Esophagus muscularis mucosa (tissue), 4 donors: ENCODE measurements at regions not wholly inside any gene's neighbourhood (a gene's known extent, or its start where the extent isn't known, plus 50 kb on each side); places are given as distances from the start of the nearest gene placed in this dataset.

Experiments
- DNase-seq: peaks from one replicate; pipeline ENCODE4 v3.0.0-alpha.2; 2017; ENCODE audit errors: extremely low spot score
- H3K27ac ChIP-seq, 4 donors: fragments of 200-600 bp; sonication (generic); replicated peaks in 1 of 4; 1 replicate in 3 of 4; 2 replicates in 1 of 4; pipeline ENCODE4 v1.5.1; 2016 to 2019; ENCODE audit warnings: mild to moderate bottlenecking in 1 of 4
- H3K27me3 ChIP-seq, 4 donors: fragments of 200-600 bp; sonication (generic); one replicate each; pipeline versions ENCODE4 v1.5.1 to v1.6.0; 2016 to 2019
- H3K36me3 ChIP-seq, 4 donors: fragments of 200-600 bp; sonication (generic); one replicate each; pipeline ENCODE4 v1.5.1; 2016 to 2019
- H3K4me1 ChIP-seq, 4 donors: fragments of 200-600 bp; sonication (generic); one replicate each; pipeline ENCODE4 v1.5.1; 2016 to 2019
- H3K4me3 ChIP-seq, 4 donors: fragments of 200-600 bp; sonication (generic); 1 replicate in 2 of 4; 2 replicates in 2 of 4; pipeline ENCODE4 v1.5.1; 2016 to 2019; ENCODE audit warnings: mild to moderate bottlenecking in 4 of 4, moderate library complexity in 1 of 4
- H3K9me3 ChIP-seq, 4 donors: fragments of 200-600 bp; sonication (generic); 1 replicate in 3 of 4; 2 replicates in 1 of 4; pipeline ENCODE4 v1.5.1; 2016 to 2019
- CTCF ChIP-seq, 3 experiments: fragments of 200-600 bp in 2 of 3; fragments of 450-650 bp in 1 of 3; sonication (generic) in 2 of 3; IDR thresholded peaks; one replicate each; pipeline ENCODE4 v1.5.1; 2017 to 2019; ENCODE audit warnings: antibody characterized with exemption in 3 of 3, mild to moderate bottlenecking in 2 of 3, moderate library complexity in 1 of 3
- EP300 ChIP-seq: sonication (generic); formaldehyde crosslinking; IDR thresholded peaks from one replicate; pipeline ENCODE4 v1.6.1; 2017; ENCODE audit warnings: antibody characterized with exemption
- POLR2A ChIP-seq: fragments of 450-650 bp; IDR thresholded peaks from one replicate; pipeline ENCODE4 v1.6.1; 2017; ENCODE audit warnings: antibody characterized with exemption, moderate library complexity, mild to moderate bottlenecking, low read depth
- POLR2AphosphoS5 ChIP-seq, 2 donors: sonication (generic); formaldehyde crosslinking; IDR thresholded peaks; one replicate each; pipeline ENCODE4 v1.6.1; 2017; ENCODE audit warnings: antibody characterized with exemption in 2 of 2
- WGBS: methylation state at CpG from one replicate; pipeline ENCODE4 v1.1.5; 2018; 5-methylcytosine and 5-hydroxymethylcytosine counted together
- intact Hi-C: fragments of 100-400 bp; cut with DNase I; formaldehyde crosslinking; loops from one replicate; pipeline ENCODE4 v1.15.1; 2023

GRCh38 chr13:68390987-68391386 is 1160.9 kb upstream of the PCDH9 start:
- TF ChIP-seq CTCF (IDR thresholded peaks at IDR 0.05) (no peak), POLR2A (no peak), POLR2AphosphoS5 (IDR thresholded peaks at IDR 0.05) (no peak), EP300 (no peak)
- WGBS: 91% methylated on average over 5 of the region's 5 CpGs
- Histone ChIP-seq H3K27me3 (no peaks in the 10 kb centered on the region), H3K4me3 (no peak overlapping the region), H3K9me3 (no peaks in the 10 kb centered on the region), H3K27ac (no peak overlapping the region), H3K36me3 (no peaks in the 10 kb centered on the region), H3K4me1 (no peaks in the 10 kb centered on the region)
- intact Hi-C loops: no loop called here
- DNase-seq: no peak

- Histone ChIP-seq H3K27me3 (no peaks in the 10 kb centered on the region), H3K36me3 (no peaks in the 10 kb centered on the region), H3K27ac (no peak overlapping the region), H3K4me3 (no peak overlapping the region), H3K9me3 (no peaks in the 10 kb centered on the region), H3K4me1 (no peaks in the 10 kb centered on the region)
- WGBS: 99% methylated on average over 2 of the region's 3 CpGs
- TF ChIP-seq POLR2A: no peak
- TF ChIP-seq CTCF (IDR thresholded peaks at IDR 0.05): no peak
- no peak for TF ChIP-seq EP300
- no peak for TF ChIP-seq POLR2AphosphoS5 (IDR thresholded peaks at IDR 0.05)
- DNase-seq: no peak
- intact Hi-C loops: no loop called here
Measured at GRCh38 chr13:68386808-68387207, 1156.7 kb upstream of the PCDH9 start.

GRCh38 chr13:68380041-68380973 is 1150.2 kb upstream of the PCDH9 start:
- H3K36me3 ChIP-seq: no peaks in the 10 kb centered on the region
- intact Hi-C loops: no loop called here
- no peak overlapping the region for H3K4me3 ChIP-seq
- no peak for DNase-seq
- H3K9me3 ChIP-seq: no peaks in the 10 kb centered on the region
- no peaks in the 10 kb centered on the region for H3K4me1 ChIP-seq
- TF ChIP-seq POLR2A (no peak), EP300 (no peak), POLR2AphosphoS5 (IDR thresholded peaks at IDR 0.05) (no peak), CTCF (IDR thresholded peaks at IDR 0.05) (no peak)
- H3K27me3 ChIP-seq: no peaks in the 10 kb centered on the region
- WGBS: 85% methylated on average over 6 of the region's 6 CpGs
- no peak overlapping the region for H3K27ac ChIP-seq

GRCh38 chr13:68378294-68378693 is 1148.2 kb upstream of the PCDH9 start:
- intact Hi-C loops: no loop called here
- H3K36me3 ChIP-seq: no peaks in the 10 kb centered on the region
- no peak overlapping the region for H3K27ac ChIP-seq
- no peak for TF ChIP-seq POLR2AphosphoS5 (IDR thresholded peaks at IDR 0.05)
- no peak for TF ChIP-seq EP300
- no peak for TF ChIP-seq CTCF (IDR thresholded peaks at IDR 0.05)
- no peak for TF ChIP-seq POLR2A
- WGBS: 87% methylated on average over 1 of the region's 1 CpG
- no peaks in the 10 kb centered on the region for H3K27me3 ChIP-seq
- H3K4me3 ChIP-seq: no peak overlapping the region
- no peaks in the 10 kb centered on the region for H3K9me3 ChIP-seq
- DNase-seq: no peak
- no peaks in the 10 kb centered on the region for H3K4me1 ChIP-seq
